HepG2 (cell line): ENCODE measurements at regions not wholly inside any gene's neighbourhood (a gene's known extent, or its start where the extent isn't known, plus 50 kb on each side); places are given as distances from the start of the nearest gene placed in this dataset.

Source experiments
- ATAC-seq: fragments of 200-7000 bp; cut with Tn5 transposase; 3 replicates; pipeline ENCODE4 v1.9.1; 2020; ENCODE audit warnings: mild to moderate bottlenecking, moderate library complexity
- BruUV-seq: library from RNA; stranded (reverse); fragments of 400-500 nt; replicated peaks from 2 replicates; lab custom pipeline; 2021; lab: Mats Ljungman, UMichigan
- CTCF ChIA-PET: fragments of 300-600 bp; formaldehyde crosslinking; extraction: SDS; loops from one replicate; lab custom pipeline; 2021; ENCODE audit warnings: low total read pairs, inconsistent platforms, low intra/inter-chr PET ratio; lab: Yijun Ruan, JAX
- POLR2A ChIA-PET: fragments of 350-600 bp; sonication (Branson Sonifier 250); formaldehyde crosslinking; loops from one replicate; lab custom pipeline; 2020; ENCODE audit warnings: antibody characterized with exemption, inconsistent platforms; lab: Yijun Ruan, JAX
- DNase-seq: peaks from one replicate; pipeline ENCODE4 v3.0.0-alpha.2; 2015; ENCODE audit warnings: low spot score
- FAIRE-seq: peaks from 3 replicates; lab custom pipeline; 2011; peaks lifted over from hg19 to GRCh38; lab: Jason Lieb, UNC
- H2AFZ ChIP-seq: one replicate; pipeline ENCODE4 v1.6.1; 2011; ENCODE audit warnings: low read length, inconsistent platforms
- H3K27ac ChIP-seq: fragments of 300-600 bp; 3 replicates; pipeline ENCODE4 v1.8.0; 2011; ENCODE audit warnings: mixed run types, mild to moderate bottlenecking, mixed read lengths, low read length, inconsistent platforms; ENCODE audit not compliant: insufficient read depth; ENCODE audit errors: extremely low read length
- H3K27me3 ChIP-seq, 2 experiments: fragments of 200-600 bp in 1 of 2; 2 replicates in 1 of 2; 3 replicates in 1 of 2; pipeline versions ENCODE4 v1.6.0 to v1.8.0; 2011; ENCODE audit warnings: low read length in 2 of 2, mild to moderate bottlenecking in 2 of 2, moderate library complexity in 2 of 2, inconsistent platforms in 1 of 2; ENCODE audit not compliant: insufficient read depth in 2 of 2, control insufficient read depth in 1 of 2
- H3K36me3 ChIP-seq, 2 experiments: fragments of 200-600 bp in 1 of 2; replicated peaks in 1 of 2; 2 replicates in 1 of 2; 3 replicates in 1 of 2; pipeline versions ENCODE4 v1.5.1 to v1.8.0; 2011; ENCODE audit warnings: low read length in 2 of 2, inconsistent platforms in 1 of 2; ENCODE audit not compliant: insufficient read depth in 2 of 2, control insufficient read depth in 1 of 2
- H3K4me1 ChIP-seq: 2 replicates; pipeline ENCODE4 v1.5.1; 2012; ENCODE audit warnings: low read length, inconsistent platforms; ENCODE audit not compliant: insufficient read depth
- H3K4me2 ChIP-seq: 2 replicates; pipeline ENCODE4 v1.6.0; 2011; ENCODE audit warnings: low read depth, low read length, inconsistent platforms
- H3K4me3 ChIP-seq, 3 experiments: fragments of 200-600 bp in 1 of 3; sonication (generic), shearing (Covaris generic) in 1 of 3; replicated peaks in 1 of 3; 2 replicates each; pipeline ENCODE4 v1.5.1; 2011 to 2016; ENCODE audit warnings: low read length in 3 of 3, inconsistent platforms in 2 of 3, low read depth in 2 of 3, mild to moderate bottlenecking in 2 of 3, control low read depth in 1 of 3, mixed read lengths in 1 of 3; ENCODE audit not compliant: insufficient read depth in 1 of 3
- H3K79me2 ChIP-seq: one replicate; pipeline ENCODE4 v1.6.1; 2011; ENCODE audit warnings: low read length, inconsistent platforms; ENCODE audit not compliant: insufficient read depth
- H3K9ac ChIP-seq: 2 replicates; pipeline ENCODE4 v1.6.0; 2011; ENCODE audit warnings: mild to moderate bottlenecking, low read depth, low read length, inconsistent platforms; ENCODE audit not compliant: insufficient read depth
- H3K9me3 ChIP-seq: 2 replicates; pipeline ENCODE4 v1.5.1; 2012; ENCODE audit warnings: mild to moderate bottlenecking, low read length
- H4K20me1 ChIP-seq: 2 replicates; pipeline ENCODE4 v1.6.0; 2011; ENCODE audit warnings: inconsistent platforms, mild to moderate bottlenecking, low read length, moderate library complexity; ENCODE audit not compliant: insufficient read depth
- FOXJ3 ChIP-seq: sonication (generic); formaldehyde crosslinking; IDR thresholded peaks from 2 replicates; pipeline ENCODE4 v1.4.0; 2020; ENCODE audit warnings: missing genetic modification reagents, mild to moderate bottlenecking, borderline replicate concordance
- LCORL ChIP-seq, 2 experiments: fragments of 450-650 bp in 1 of 2; sonication (generic) in 1 of 2; formaldehyde crosslinking in 1 of 2; IDR thresholded peaks; 2 replicates each; pipeline versions ENCODE4 v1.5.0 to v1.6.1; 2017 to 2020; ENCODE audit warnings: antibody characterized with exemption in 1 of 2, missing genetic modification reagents in 1 of 2
- U2AF2 ChIP-seq: fragments of 200-400 bp; formaldehyde crosslinking; IDR thresholded peaks from 2 replicates; pipeline ENCODE4 v1.6.1; 2017; ENCODE audit warnings: low read depth, mild to moderate bottlenecking, low read length
- ZNF629 ChIP-seq: sonication (generic); formaldehyde crosslinking; conservative IDR thresholded peaks from 2 replicates; pipeline ENCODE4 v1.5.0; 2020; ENCODE audit warnings: missing genetic modification reagents
- WGBS: methylation state at CpG from one replicate; pipeline ENCODE4 v1.1.6; 2017; ENCODE audit warnings: low lambda C conversion rate; 5-methylcytosine and 5-hydroxymethylcytosine counted together
- in situ Hi-C: cut with HindIII; loops from 2 replicates; pipeline ENCODE4 v1.10.0; 2017; ENCODE audit warnings: low pct_unique_long_range_greater_than_20kb; ENCODE audit not compliant: extremely low pct_ligation_motif_present
- intact Hi-C: fragments of 100-400 bp; cut with micrococcal nuclease; formaldehyde crosslinking; loops from one replicate; pipeline ENCODE4 v1.10.0; 2022; ENCODE audit not compliant: unreplicated experiment
- TF ChIP-seq, protein P1 (sequence below): IDR thresholded peaks from 2 replicates; pipeline ENCODE4 v1.6.1; 2016
- TF ChIP-seq, protein P2 (sequence below): sonication (generic); formaldehyde crosslinking; IDR thresholded peaks from 2 replicates; pipeline ENCODE4 v1.8.0; 2022; ENCODE audit warnings: mild to moderate bottlenecking, missing genetic modification reagents, borderline replicate concordance

DNA sequence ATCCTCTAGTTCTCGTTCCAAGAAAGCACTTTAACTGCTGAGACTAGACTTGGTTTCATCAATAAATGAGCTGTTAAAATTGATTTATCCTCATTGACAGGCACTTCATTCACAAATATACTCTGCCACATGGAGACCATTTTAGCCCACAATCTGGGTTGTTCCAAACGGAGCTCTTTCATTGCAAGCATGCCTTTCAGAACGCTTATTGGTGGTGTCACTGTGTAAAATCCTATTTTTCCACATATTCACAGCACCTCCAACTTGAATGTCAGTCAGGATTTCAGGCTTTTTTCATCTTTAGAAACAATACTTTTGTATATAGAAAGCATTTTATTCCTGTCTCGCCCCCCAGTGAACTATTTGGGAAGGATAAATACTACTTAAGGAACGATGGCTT lies 424.7 kb upstream of the NRP1 start:
- FAIRE-seq (no peak), DNase-seq (no peak), ATAC-seq (no peak)
- ChIA-PET CTCF (no interaction called here), POLR2A (interaction anchor here (0.6 kb wide), 1 partner anchor 13 kb away, joined by 3 read pairs; no protein-coding TSS in a partner anchor)
- intact Hi-C loops (no loop called here), in situ Hi-C loops (no loop called here)
- Histone ChIP-seq H3K4me3 (no peak overlapping the region), H3K27me3 (no peaks in the 10 kb centered on the region), H3K9ac (no peak overlapping the region), H3K4me2 (no peak overlapping the region), H3K79me2 (no peaks in the 10 kb centered on the region), H3K36me3 (no peaks in the 10 kb centered on the region), H2AFZ (no peak overlapping the region), H3K27ac (no peak overlapping the region), H3K4me1 (peaks cover 11% of the 10 kb centered on the region; the same call in 1 of the 2 replicates), H3K9me3 (no peaks in the 10 kb centered on the region), H4K20me1 (no peaks in the 10 kb centered on the region)
- WGBS: 57% methylated on average over 5 of the region's 5 CpGs
- TF ChIP-seq U2AF2: no peak
- TF ChIP-seq FOXJ3 (CRISPR knock-in tag): no peak
- no TSS peak for BruUV-seq

DNA sequence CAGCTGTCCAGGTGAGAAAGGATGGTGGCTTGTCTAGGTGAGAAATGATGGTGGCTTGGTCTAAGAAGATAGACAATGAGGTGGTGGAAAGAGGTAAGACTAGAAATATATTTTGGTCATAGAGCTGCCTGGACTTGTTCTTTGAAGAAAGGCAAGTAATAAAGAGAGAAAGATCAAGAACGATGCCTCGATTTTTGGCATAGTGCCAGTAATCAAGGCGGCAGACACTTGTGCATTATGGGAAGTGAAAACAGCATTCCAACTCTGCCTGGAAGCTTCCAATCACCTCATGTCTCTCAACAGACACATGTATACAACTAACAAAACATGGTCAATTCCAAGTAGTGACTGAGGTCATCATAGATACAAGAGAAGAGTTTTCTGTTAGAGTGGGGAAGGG lies 423.8 kb upstream of the NRP1 start:
- no peaks in the 10 kb centered on the region for H4K20me1 ChIP-seq
- 52% methylated on average over 3 of the region's 3 CpGs for WGBS

More for the DNA sequence above, 423.8 kb upstream of the NRP1 start:
- in situ Hi-C loops (no loop called here), intact Hi-C loops (no loop called here)
- Histone ChIP-seq H3K4me2 (no peak overlapping the region), H2AFZ (no peak overlapping the region), H3K79me2 (no peaks in the 10 kb centered on the region)
- no TSS peak for BruUV-seq
- TF ChIP-seq, protein P1, sequence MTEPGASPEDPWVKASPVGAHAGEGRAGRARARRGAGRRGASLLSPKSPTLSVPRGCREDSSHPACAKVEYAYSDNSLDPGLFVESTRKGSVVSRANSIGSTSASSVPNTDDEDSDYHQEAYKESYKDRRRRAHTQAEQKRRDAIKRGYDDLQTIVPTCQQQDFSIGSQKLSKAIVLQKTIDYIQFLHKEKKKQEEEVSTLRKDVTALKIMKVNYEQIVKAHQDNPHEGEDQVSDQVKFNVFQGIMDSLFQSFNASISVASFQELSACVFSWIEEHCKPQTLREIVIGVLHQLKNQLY (CRISPR knock-in tag): no peak
- TF ChIP-seq ZNF629 (CRISPR knock-in tag) (no peak), LCORL (IDR thresholded peaks at IDR 0.05) (peak; percentile 97), LCORL (CRISPR knock-in tag; IDR thresholded peaks at IDR 0.05) (no peak)
- TF ChIP-seq, protein P2, sequence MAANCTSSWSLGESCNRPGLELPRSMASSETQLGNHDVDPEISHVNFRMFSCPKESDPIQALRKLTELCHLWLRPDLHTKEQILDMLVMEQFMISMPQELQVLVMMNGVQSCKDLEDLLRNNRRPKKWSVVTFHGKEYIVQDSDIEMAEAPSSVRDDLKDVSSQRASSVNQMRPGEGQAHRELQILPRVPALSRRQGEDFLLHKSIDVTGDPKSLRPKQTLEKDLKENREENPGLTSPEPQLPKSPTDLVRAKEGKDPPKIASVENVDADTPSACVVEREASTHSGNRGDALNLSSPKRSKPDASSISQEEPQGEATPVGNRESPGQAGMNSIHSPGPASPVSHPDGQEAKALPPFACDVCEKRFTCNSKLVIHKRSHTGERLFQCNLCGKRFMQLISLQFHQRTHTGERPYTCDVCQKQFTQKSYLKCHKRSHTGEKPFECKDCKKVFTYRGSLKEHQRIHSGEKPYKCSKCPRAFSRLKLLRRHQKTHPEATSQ (CRISPR knock-in tag): no peak
- TF ChIP-seq, all 625 proteins: peak for 1
- no peak overlapping the region for H3K9ac ChIP-seq
- no peaks in the 10 kb centered on the region for H3K27me3 ChIP-seq
- CTCF ChIA-PET: no interaction called here
- H3K27ac ChIP-seq: no peak overlapping the region
- POLR2A ChIA-PET: no interaction called here
- H3K9me3 ChIP-seq: no peaks in the 10 kb centered on the region
- ATAC-seq (no peak), FAIRE-seq (no peak), DNase-seq (no peak)
- H3K36me3 ChIP-seq: no peaks in the 10 kb centered on the region
- peaks cover 11% of the 10 kb centered on the region; the same call in 1 of the 2 replicates for H3K4me1 ChIP-seq
- H3K4me3 ChIP-seq: no peak overlapping the region
